HCT116 (cell line): ENCODE measurements at regions not wholly inside any gene's neighbourhood (a gene's known extent, or its start where the extent isn't known, plus 50 kb on each side); places are given as distances from the start of the nearest gene placed in this dataset.

Experiments used
- ATAC-seq: fragments of 200-7000 bp; cut with Tn5 transposase; 2 replicates; pipeline ENCODE4 v1.9.1; 2020; ENCODE audit warnings: mild to moderate bottlenecking, moderate library complexity
- BruUV-seq: library from RNA; stranded (reverse); fragments of 400-500 nt; replicated peaks from 2 replicates; lab custom pipeline; 2021; lab: Mats Ljungman, UMichigan
- CTCF ChIA-PET: fragments of 300-600 bp; sonication (Branson Sonifier 250); formaldehyde crosslinking; loops from one replicate; lab custom pipeline; 2021; ENCODE audit warnings: antibody characterized with exemption; lab: Charles Lee
- POLR2A ChIA-PET: fragments of 300-600, 350-600 bp; sonication (Branson Sonifier 250); formaldehyde crosslinking; loops from one replicate; lab custom pipeline; 2021; ENCODE audit warnings: antibody characterized with exemption; lab: Charles Lee
- RAD21 ChIA-PET, 2 experiments: fragments of 300-600 bp; sonication (Branson Sonifier 250); formaldehyde crosslinking; loops; one replicate each; lab custom pipeline; 2023; ENCODE audit warnings: low total read pairs in 2 of 2; ENCODE audit not compliant: uncharacterized antibody in 2 of 2, unreplicated experiment in 2 of 2, low non-redundant PET in 1 of 2; lab: Charles Lee
- DNase-seq: peaks from one replicate; pipeline ENCODE4 v3.0.0-alpha.2; 2010; ENCODE audit warnings: low read depth, low spot score
- H2AFZ ChIP-seq: fragments of 200-600 bp; shearing (Covaris generic), sonication (generic); 2 replicates; pipeline ENCODE4 v1.6.1; 2017; ENCODE audit warnings: low read depth, mixed run types, mixed read lengths, antibody characterized with exemption, low read length; ENCODE audit not compliant: poor library complexity, severe bottlenecking
- H3K27ac ChIP-seq: 2 replicates; pipeline ENCODE4 v1.5.1; 2012; ENCODE audit warnings: low read depth, low read length
- H3K27me3 ChIP-seq: fragments of 200-600 bp; sonication (generic); 2 replicates; pipeline ENCODE4 v1.6.1; 2016; ENCODE audit warnings: mixed run types, low read length, mixed read lengths; ENCODE audit not compliant: insufficient read depth
- H3K36me3 ChIP-seq, 2 experiments: fragments of 200-500 bp in 1 of 2; fragments of 200-600 bp in 1 of 2; sonication (Bioruptor generic) in 1 of 2; sonication (generic) in 1 of 2; 2 replicates each; pipeline versions ENCODE4 v1.5.1 to v1.6.1; 2014 to 2016; ENCODE audit warnings: low read length in 2 of 2, inconsistent platforms in 1 of 2, mixed read lengths in 1 of 2, mixed run types in 1 of 2; ENCODE audit not compliant: insufficient read depth in 2 of 2, control insufficient read depth in 1 of 2
- H3K4me1 ChIP-seq, 2 experiments: fragments of 200-600 bp in 1 of 2; sonication (generic) in 1 of 2; 2 replicates each; pipeline versions ENCODE4 v1.5.1 to v1.6.1; 2012 to 2017; ENCODE audit warnings: low read length in 2 of 2, inconsistent platforms in 1 of 2, mild to moderate bottlenecking in 1 of 2, mixed read lengths in 1 of 2, mixed run types in 1 of 2, moderate library complexity in 1 of 2; ENCODE audit not compliant: insufficient read depth in 2 of 2, control insufficient read depth in 1 of 2
- H3K4me2 ChIP-seq: fragments of 200-600 bp; sonication (generic); 2 replicates; pipeline ENCODE4 v1.6.1; 2017; ENCODE audit warnings: mixed run types, low read length, mixed read lengths
- H3K4me3 ChIP-seq, 2 experiments: fragments of 200-600 bp in 1 of 2; sonication (generic) in 1 of 2; replicated peaks in 1 of 2; 2 replicates each; pipeline ENCODE4 v1.5.1; 2011 to 2016; ENCODE audit warnings: low read length in 2 of 2, control low read depth in 1 of 2, low read depth in 1 of 2, mild to moderate bottlenecking in 1 of 2, mixed read lengths in 1 of 2, mixed run types in 1 of 2
- H3K79me2 ChIP-seq: fragments of 200-600 bp; sonication (generic); 2 replicates; pipeline ENCODE4 v1.6.1; 2017; ENCODE audit warnings: mild to moderate bottlenecking, mixed run types, low read length, moderate library complexity, mixed read lengths; ENCODE audit not compliant: insufficient read depth
- H3K9ac ChIP-seq: fragments of 200-600 bp; sonication (generic); 2 replicates; pipeline ENCODE4 v1.6.1; 2016; ENCODE audit warnings: low read length, mixed read lengths
- H3K9me2 ChIP-seq: fragments of 200-600 bp; sonication (generic), shearing (Covaris generic); 2 replicates; pipeline ENCODE4 v1.6.1; 2017; ENCODE audit warnings: mixed run types, mild to moderate bottlenecking, moderate library complexity; ENCODE audit not compliant: insufficient read depth
- H3K9me3 ChIP-seq, 2 experiments: fragments of 200-500 bp in 1 of 2; fragments of 200-600 bp in 1 of 2; sonication (Bioruptor generic) in 1 of 2; sonication (generic) in 1 of 2; 2 replicates each; pipeline ENCODE4 v1.6.1; 2014 to 2017; ENCODE audit warnings: low read length in 2 of 2, mixed read lengths in 2 of 2, inconsistent platforms in 1 of 2, low read depth in 1 of 2, mild to moderate bottlenecking in 1 of 2, mixed run types in 1 of 2, moderate library complexity in 1 of 2; ENCODE audit not compliant: control insufficient read depth in 1 of 2, insufficient read depth in 1 of 2
- H4K20me1 ChIP-seq: fragments of 200-600 bp; sonication (generic), shearing (Covaris generic); 2 replicates; pipeline ENCODE4 v1.6.1; 2017; ENCODE audit warnings: mixed run types, mild to moderate bottlenecking, moderate library complexity; ENCODE audit not compliant: insufficient read depth
- ATF3 ChIP-seq: IDR thresholded peaks from 2 replicates; pipeline ENCODE4 v1.6.1; 2012
- CBX3 ChIP-seq: IDR thresholded peaks from 2 replicates; pipeline ENCODE4 v1.6.1; 2012; ENCODE audit warnings: low read depth
- CEBPB ChIP-seq: IDR thresholded peaks from 2 replicates; pipeline ENCODE4 v1.6.1; 2012; ENCODE audit warnings: low read depth
- CTCF ChIP-seq, 3 experiments: fragments of 200-600 bp in 1 of 3; sonication (generic) in 1 of 3; IDR thresholded peaks in 2 of 3; conservative IDR thresholded peaks in 1 of 3; 2 replicates each; pipeline ENCODE4 v1.5.1; 2012 to 2017; ENCODE audit warnings: low read depth in 2 of 3, low read length in 2 of 3, antibody characterized with exemption in 1 of 3, borderline replicate concordance in 1 of 3, control low read depth in 1 of 3, mild to moderate bottlenecking in 1 of 3, mixed read lengths in 1 of 3, mixed run types in 1 of 3, moderate library complexity in 1 of 3; ENCODE audit not compliant: insufficient read depth in 1 of 3
- ELF1 ChIP-seq: IDR thresholded peaks from 2 replicates; pipeline ENCODE4 v1.6.1; 2012; ENCODE audit warnings: low read depth, borderline replicate concordance
- EZH2 ChIP-seq: fragments of 200-600 bp; sonication (generic); IDR thresholded peaks from 2 replicates; pipeline ENCODE4 v1.6.1; 2017; ENCODE audit warnings: antibody characterized with exemption, mixed run types
- EZH2phosphoT487 ChIP-seq: fragments of 200-600 bp; IDR thresholded peaks from 2 replicates; pipeline ENCODE4 v1.6.1; 2018; ENCODE audit warnings: antibody characterized with exemption, borderline replicate concordance
- FOSL1 ChIP-seq: IDR thresholded peaks from 2 replicates; pipeline ENCODE4 v1.6.1; 2012; ENCODE audit warnings: low read depth
- JUND ChIP-seq: IDR thresholded peaks from 2 replicates; pipeline ENCODE4 v1.6.1; 2012
- MAX ChIP-seq: IDR thresholded peaks from 2 replicates; pipeline ENCODE4 v1.6.1; 2012
- POLR2A ChIP-seq: IDR thresholded peaks from 2 replicates; pipeline ENCODE4 v1.7.0; 2011; ENCODE audit warnings: borderline replicate concordance; ENCODE audit not compliant: insufficient read depth, insufficient read length; ENCODE audit errors: extremely low read depth
- POLR2AphosphoS5 ChIP-seq: IDR thresholded peaks from 2 replicates; pipeline ENCODE4 v1.6.1; 2011; ENCODE audit warnings: mild to moderate bottlenecking, low read depth, low read length, moderate library complexity
- RAD21 ChIP-seq: IDR thresholded peaks from 2 replicates; pipeline ENCODE4 v1.6.1; 2012; ENCODE audit warnings: low read depth, mild to moderate bottlenecking
- SIN3A ChIP-seq: IDR thresholded peaks from 2 replicates; pipeline ENCODE4 v1.6.1; 2012; ENCODE audit warnings: low read depth
- SP1 ChIP-seq: IDR thresholded peaks from 2 replicates; pipeline ENCODE4 v1.6.1; 2012; ENCODE audit warnings: low read depth
- SRF ChIP-seq: IDR thresholded peaks from 2 replicates; pipeline ENCODE4 v1.6.1; 2012; ENCODE audit warnings: low read depth
- ZBTB33 ChIP-seq: IDR thresholded peaks from 2 replicates; pipeline ENCODE4 v1.6.1; 2011; ENCODE audit warnings: mild to moderate bottlenecking, low read length, moderate library complexity; ENCODE audit not compliant: insufficient replicate concordance; ENCODE audit errors: extremely low read depth
- intact Hi-C: fragments of 100-400 bp; cut with micrococcal nuclease; formaldehyde crosslinking; loops from 2 replicates; pipeline ENCODE4 v1.10.0; 2022

GRCh38 chr14:89485264-89485663, 68.2 kb upstream of the FOXN3 start:
- intact Hi-C loops, result no loop called here
- Histone ChIP-seq H4K20me1 (no peaks in the 10 kb centered on the region), H3K4me1 (peaks cover 0 to 3% of the 10 kb centered on the region in 2 experiments; a peak in 1 of 4 replicates), H3K9me3 (no peaks in the 10 kb centered on the region), H3K9me2 (no peaks in the 10 kb centered on the region), H3K27me3 (no peaks in the 10 kb centered on the region), H3K79me2 (no peaks in the 10 kb centered on the region), H3K4me2 (no peak overlapping the region), H2AFZ (no peak overlapping the region), H3K4me3 (no peak overlapping the region), H3K9ac (no peak overlapping the region), H3K36me3 (no peaks in the 10 kb centered on the region), H3K27ac (no peak overlapping the region)
- RAD21 ChIA-PET, result no interaction called here
- ATAC-seq, result no peak
- BruUV-seq, result no TSS peak
- POLR2A ChIA-PET, result no interaction called here
- DNase-seq, result no peak
- TF ChIP-seq ATF3, result no peak
- no peak for TF ChIP-seq SP1
- no peak for TF ChIP-seq SIN3A
- TF ChIP-seq ZBTB33, result no peak
- TF ChIP-seq SRF, result no peak
- no peak for TF ChIP-seq EZH2phosphoT487
- TF ChIP-seq MAX, result no peak
- TF ChIP-seq JUND, result no peak
- TF ChIP-seq CBX3, result no peak
- no peak for TF ChIP-seq POLR2AphosphoS5
- no peak for TF ChIP-seq RAD21
- no peak for TF ChIP-seq EZH2
- TF ChIP-seq ELF1, result no peak
- TF ChIP-seq CEBPB, result no peak
- no peak for TF ChIP-seq POLR2A
- TF ChIP-seq CTCF (IDR thresholded peaks at IDR 0.05 in 2 of 3, conservative IDR thresholded peaks at IDR 0.05 in 1 of 3; ENCODE audit: borderline replicate concordance in 1 of 3, insufficient read depth in 1 of 3, low read depth in 2 of 3, low read length in 2 of 3), result no peak
- TF ChIP-seq FOSL1, result no peak
- CTCF ChIA-PET, result no interaction called here
